Osteoblast (primary cell): ENCODE measurements at regions not wholly inside any gene's neighbourhood (a gene's known extent, or its start where the extent isn't known, plus 50 kb on each side); places are given as distances from the start of the nearest gene placed in this dataset.

ENCODE experiments used
- DNase-seq: peaks from one replicate; pipeline ENCODE4 v3.0.0; 2011; ENCODE audit warnings: low spot score, mixed read lengths; ENCODE audit not compliant: insufficient read length; ENCODE audit errors: missing footprints
- H2AFZ ChIP-seq: 2 replicates; pipeline ENCODE4 v1.6.0; 2011; ENCODE audit warnings: mild to moderate bottlenecking, low read length
- H3K27ac ChIP-seq: 2 replicates; pipeline ENCODE4 v1.5.1; 2011; ENCODE audit warnings: mild to moderate bottlenecking, low read depth, low read length, moderate library complexity
- H3K27me3 ChIP-seq: 2 replicates; pipeline ENCODE4 v1.6.0; 2012; ENCODE audit warnings: mild to moderate bottlenecking, control low read depth, inconsistent platforms, low read length, moderate library complexity; ENCODE audit not compliant: insufficient read depth
- H3K36me3 ChIP-seq: 2 replicates; pipeline ENCODE4 v1.5.1; 2011; ENCODE audit warnings: mild to moderate bottlenecking, low read length, control low read depth, moderate library complexity; ENCODE audit not compliant: insufficient read depth
- H3K4me1 ChIP-seq: 2 replicates; pipeline ENCODE4 v1.5.1; 2011; ENCODE audit warnings: mild to moderate bottlenecking, low read length, control low read depth, moderate library complexity; ENCODE audit not compliant: insufficient read depth
- H3K4me2 ChIP-seq: 2 replicates; pipeline ENCODE4 v1.6.0; 2011; ENCODE audit warnings: mild to moderate bottlenecking, low read length; ENCODE audit not compliant: insufficient read depth
- H3K4me3 ChIP-seq: fragments of 200-600 bp; sonication (generic); 3 replicates; pipeline ENCODE4 v1.5.1; 2012; ENCODE audit warnings: mild to moderate bottlenecking, low read length, inconsistent platforms; ENCODE audit not compliant: insufficient read depth
- H3K79me2 ChIP-seq: 2 replicates; pipeline ENCODE4 v1.6.0; 2012; ENCODE audit warnings: mild to moderate bottlenecking, low read length, control low read depth, inconsistent platforms; ENCODE audit not compliant: insufficient read depth
- H3K9me3 ChIP-seq: 2 replicates; pipeline ENCODE4 v1.5.1; 2011; ENCODE audit warnings: low read depth, low read length, control low read depth
- H4K20me1 ChIP-seq: 2 replicates; pipeline ENCODE4 v1.6.0; 2012; ENCODE audit warnings: mild to moderate bottlenecking, low read length, control low read depth; ENCODE audit not compliant: insufficient read depth
- CTCF ChIP-seq: IDR thresholded peaks from 2 replicates; pipeline ENCODE4 v1.5.1; 2011; ENCODE audit warnings: mild to moderate bottlenecking, low read depth, low read length, moderate library complexity; ENCODE audit errors: extremely low read depth

- no peaks in the 10 kb centered on the region for H3K27me3 ChIP-seq
These were observed 127.8 kb upstream of the FRMPD4 start for GRCh38 chrX:12010436-12010835.

GRCh38 chrX:12011075-12011474 lies 127.2 kb upstream of the FRMPD4 start:
- Histone ChIP-seq H3K4me1 (peaks cover 7% of the 10 kb centered on the region), H3K36me3 (no peaks in the 10 kb centered on the region), H3K27ac (no peak overlapping the region), H4K20me1 (no peaks in the 10 kb centered on the region), H2AFZ (no peak overlapping the region), H3K27me3 (no peaks in the 10 kb centered on the region), H3K9me3 (no peaks in the 10 kb centered on the region), H3K4me2 (no peak overlapping the region), H3K79me2 (no peaks in the 10 kb centered on the region), H3K4me3 (no peak overlapping the region)
- no peak for DNase-seq
- no peak for TF ChIP-seq CTCF

More at GRCh38 chrX:12010436-12010835, 127.8 kb upstream of the FRMPD4 start:
- peaks cover 7% of the 10 kb centered on the region for H3K4me1 ChIP-seq
- H3K36me3 ChIP-seq = no peaks in the 10 kb centered on the region
- H3K4me3 ChIP-seq = no peak overlapping the region
- H4K20me1 ChIP-seq = no peaks in the 10 kb centered on the region
- H3K79me2 ChIP-seq = no peaks in the 10 kb centered on the region
- DNase-seq = no peak
- TF ChIP-seq CTCF = no peak
- H3K27ac ChIP-seq = no peak overlapping the region
- no peaks in the 10 kb centered on the region for H3K9me3 ChIP-seq
- no peak overlapping the region for H2AFZ ChIP-seq
- no peak overlapping the region for H3K4me2 ChIP-seq

- Histone ChIP-seq H3K36me3 (no peaks in the 10 kb centered on the region), H3K27me3 (no peaks in the 10 kb centered on the region), H3K27ac (no peak overlapping the region), H3K79me2 (no peaks in the 10 kb centered on the region), H3K4me2 (no peak overlapping the region), H2AFZ (no peak overlapping the region), H3K4me1 (peaks cover under 1% of the 10 kb centered on the region), H4K20me1 (no peaks in the 10 kb centered on the region), H3K4me3 (no peak overlapping the region), H3K9me3 (no peaks in the 10 kb centered on the region)
- DNase-seq = peak; percentile 56
- TF ChIP-seq CTCF = no peak
These were observed 125.1 kb upstream of the FRMPD4 start for GRCh38 chrX:12013211-12013618.

GRCh38 chrX:12021698-12022097 lies 116.6 kb upstream of the FRMPD4 start:
- Histone ChIP-seq H3K27ac (no peak overlapping the region), H3K27me3 (no peaks in the 10 kb centered on the region), H3K4me1 (no peaks in the 10 kb centered on the region), H3K4me2 (no peak overlapping the region), H3K4me3 (no peak overlapping the region), H2AFZ (no peak overlapping the region), H3K9me3 (no peaks in the 10 kb centered on the region), H4K20me1 (no peaks in the 10 kb centered on the region), H3K79me2 (no peaks in the 10 kb centered on the region), H3K36me3 (no peaks in the 10 kb centered on the region)
- no peak for DNase-seq
- no peak for TF ChIP-seq CTCF
